CD4-positive, CD25-positive, alpha-beta regulatory T cell (primary cell): ENCODE measurements at regions not wholly inside any gene's neighbourhood (a gene's known extent, or its start where the extent isn't known, plus 50 kb on each side); places are given as distances from the start of the nearest gene placed in this dataset.
"Not testable (repeated sequence)": the region's sequence is repeated elsewhere in the genome, so short reads cannot be mapped to it uniquely, and the experiment has no call there.

Experiments
- ATAC-seq, 2 donors: fragments of 150-1000 bp; cut with Tn5 transposase; one replicate each; pipeline ENCODE4 v1.10.0; 2021; ENCODE audit warnings: low read depth in 2 of 2, moderate number of reproducible peaks in 2 of 2, moderate library complexity in 1 of 2
- DNase-seq, 3 donors: peaks; one replicate each; pipeline versions ENCODE4 v3.0.0 to v3.0.0-alpha.2; 2012 to 2022; ENCODE audit warnings: mixed read lengths in 1 of 3
- H3K27ac ChIP-seq: one replicate; pipeline ENCODE4 v1.7.0; 2013; ENCODE audit warnings: mild to moderate bottlenecking, low read length; ENCODE audit not compliant: insufficient read depth, poor library complexity, severe bottlenecking
- H3K27me3 ChIP-seq: one replicate; pipeline ENCODE4 v1.7.0; 2013; ENCODE audit warnings: low read length; ENCODE audit not compliant: control insufficient read depth, insufficient read depth
- H3K36me3 ChIP-seq: one replicate; pipeline ENCODE4 v1.7.0; 2013; ENCODE audit warnings: mild to moderate bottlenecking, low read length, moderate library complexity; ENCODE audit not compliant: control insufficient read depth, insufficient read depth
- H3K4me1 ChIP-seq: 2 replicates; pipeline ENCODE4 v1.7.0; 2013; ENCODE audit warnings: mild to moderate bottlenecking, low read length; ENCODE audit not compliant: insufficient read depth, control insufficient read depth, poor library complexity, severe bottlenecking
- H3K4me3 ChIP-seq: one replicate; pipeline ENCODE4 v1.7.0; 2013; ENCODE audit warnings: low read depth, mild to moderate bottlenecking, low read length, moderate library complexity
- H3K9me3 ChIP-seq, 2 experiments: 1 replicate in 1 of 2; 2 replicates in 1 of 2; pipeline ENCODE4 v1.7.0; 2013; ENCODE audit warnings: low read length in 2 of 2, mild to moderate bottlenecking in 1 of 2, moderate library complexity in 1 of 2; ENCODE audit not compliant: control insufficient read depth in 2 of 2
- H3K27ac Mint-ChIP-seq, 3 donors: one replicate each; pipeline ENCODE4 v1.8.0; 2020 to 2022; ENCODE audit warnings: mild to moderate bottlenecking in 3 of 3, mixed read lengths in 3 of 3, moderate library complexity in 2 of 3
- H3K27me3 Mint-ChIP-seq: one replicate; pipeline ENCODE4 v1.8.0; 2022; ENCODE audit warnings: mild to moderate bottlenecking, mixed read lengths
- H3K36me3 Mint-ChIP-seq: one replicate; pipeline ENCODE4 v1.8.0; 2020; ENCODE audit warnings: mixed read lengths
- H3K4me1 Mint-ChIP-seq, 4 donors: one replicate each; pipeline ENCODE4 v1.8.0; 2020 to 2022; ENCODE audit warnings: mixed read lengths in 4 of 4, mild to moderate bottlenecking in 1 of 4
- H3K4me3 Mint-ChIP-seq, 4 donors: one replicate each; pipeline ENCODE4 v1.8.0; 2020 to 2022; ENCODE audit warnings: mild to moderate bottlenecking in 4 of 4, mixed read lengths in 4 of 4, moderate library complexity in 3 of 4
- H3K9me3 Mint-ChIP-seq, 7 donors: one replicate each; pipeline ENCODE4 v1.8.0; 2020 to 2022; ENCODE audit warnings: mixed read lengths in 7 of 7, mild to moderate bottlenecking in 3 of 7, moderate library complexity in 2 of 7

- Histone ChIP-seq H3K4me1 (no peaks in the 10 kb centered on the region), H3K4me3 (no peak overlapping the region), H3K27me3 (no peaks in the 10 kb centered on the region), H3K36me3 (no peaks in the 10 kb centered on the region), H3K9me3 (no peaks in the 10 kb centered on the region), H3K27ac (no peak overlapping the region)
- DNase-seq (no peak), ATAC-seq (no peak)
- no peaks in the 10 kb centered on the region for H3K4me1 Mint-ChIP-seq
- no peak overlapping the region for H3K4me3 Mint-ChIP-seq
- H3K27ac Mint-ChIP-seq = no peak overlapping the region
- H3K27me3 Mint-ChIP-seq = no peaks in the 10 kb centered on the region
- peaks cover 0 to 5% (median 3%) of the 10 kb centered on the region in 7 donors for H3K9me3 Mint-ChIP-seq
- H3K36me3 Mint-ChIP-seq = no peaks in the 10 kb centered on the region
Measured at GRCh38 chr5:152642880-152643279, 237.8 kb upstream of the NMUR2 start.

DNA sequence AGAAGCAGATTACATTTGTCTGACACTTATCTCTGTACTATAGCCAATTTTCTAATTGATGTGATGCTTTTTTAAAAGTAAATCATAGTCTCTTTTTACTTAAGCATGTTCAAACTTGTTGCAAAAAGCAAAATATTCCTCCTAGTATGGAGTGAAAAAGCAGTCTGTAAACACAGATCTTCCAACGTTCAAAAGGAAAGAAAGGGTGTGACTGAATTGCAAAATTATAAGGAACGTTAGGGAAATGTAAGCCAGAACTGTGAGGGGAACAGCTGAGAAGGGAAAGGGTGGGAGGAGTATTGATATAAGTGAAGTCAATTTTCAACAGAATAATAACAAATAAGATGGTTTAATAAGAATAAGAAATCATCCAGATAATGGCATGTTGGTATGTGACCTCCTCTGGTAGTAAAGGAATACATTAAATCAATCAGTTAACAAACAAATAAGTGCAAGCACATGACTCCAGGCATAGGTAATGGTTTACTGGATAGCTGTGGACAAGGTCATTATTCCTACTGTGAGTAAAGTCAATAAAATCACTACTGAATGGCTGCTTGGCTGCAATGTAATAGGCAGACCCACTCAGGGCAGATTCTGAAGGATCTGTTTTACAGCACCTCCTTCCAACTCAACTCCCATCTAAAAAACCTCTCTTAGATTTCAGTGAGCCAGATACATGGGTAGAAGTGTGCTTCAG, 239.1 kb upstream of the NMUR2 start:
- H3K27me3 ChIP-seq = no peaks in the 10 kb centered on the region
- no peak for ATAC-seq
- no peaks in the 10 kb centered on the region for H3K9me3 ChIP-seq
- no peaks in the 10 kb centered on the region for H3K36me3 ChIP-seq
- H3K27ac ChIP-seq = no peak overlapping the region
- H3K27ac Mint-ChIP-seq = no peak overlapping the region
- H3K4me3 Mint-ChIP-seq = no peak overlapping the region
- H3K36me3 Mint-ChIP-seq = no peaks in the 10 kb centered on the region
- no peak overlapping the region for H3K4me3 ChIP-seq
- no peaks in the 10 kb centered on the region for H3K4me1 Mint-ChIP-seq
- no peak for DNase-seq
- H3K4me1 ChIP-seq = no peaks in the 10 kb centered on the region
- H3K27me3 Mint-ChIP-seq = no peaks in the 10 kb centered on the region
- H3K9me3 Mint-ChIP-seq = peaks cover 0 to 5% (median 1%) of the 10 kb centered on the region in 7 donors

- no peaks in the 10 kb centered on the region for H3K36me3 ChIP-seq
- no peak overlapping the region for H3K4me3 ChIP-seq
- H3K9me3 ChIP-seq = no peaks in the 10 kb centered on the region
- H3K9me3 Mint-ChIP-seq = peaks cover 0 to 7% (median 1%) of the 10 kb centered on the region in 7 donors
- DNase-seq = no peak
- H3K4me1 Mint-ChIP-seq = no peaks in the 10 kb centered on the region
- H3K36me3 Mint-ChIP-seq = no peaks in the 10 kb centered on the region
- H3K27me3 ChIP-seq = no peaks in the 10 kb centered on the region
- no peak overlapping the region for H3K4me3 Mint-ChIP-seq
- H3K27me3 Mint-ChIP-seq = no peaks in the 10 kb centered on the region
- ATAC-seq = no peak
- no peaks in the 10 kb centered on the region for H3K4me1 ChIP-seq
- no peak overlapping the region for H3K27ac Mint-ChIP-seq
- H3K27ac ChIP-seq = no peak overlapping the region
Measured at GRCh38 chr5:152649609-152650008, 244.5 kb upstream of the NMUR2 start.

DNA sequence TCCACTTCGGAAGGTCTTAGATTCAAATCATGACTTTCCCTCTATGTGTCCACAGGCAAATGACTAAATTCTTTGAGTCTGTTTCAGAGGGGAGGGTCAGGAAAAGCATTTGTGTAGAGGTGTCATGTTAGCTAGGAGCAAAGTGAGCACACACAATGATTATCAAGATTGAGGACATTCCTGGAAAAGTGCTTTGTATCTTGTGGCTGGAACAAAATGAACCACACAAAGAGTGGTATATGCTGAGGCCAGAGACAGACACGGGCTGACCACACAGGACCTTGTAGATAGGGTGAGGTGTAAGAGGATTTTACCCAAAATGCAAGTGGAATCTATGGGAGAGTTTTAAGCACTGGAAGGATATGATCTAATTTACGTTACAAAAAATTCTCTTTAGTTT, 245.3 kb upstream of the NMUR2 start:
- no peaks in the 10 kb centered on the region for H3K36me3 Mint-ChIP-seq
- H3K27me3 Mint-ChIP-seq = no peaks in the 10 kb centered on the region
- H3K9me3 Mint-ChIP-seq = peaks cover 0 to 7% (median 1%) of the 10 kb centered on the region in 7 donors
- H3K36me3 ChIP-seq = no peaks in the 10 kb centered on the region
- H3K4me1 Mint-ChIP-seq = no peaks in the 10 kb centered on the region
- H3K27ac ChIP-seq = no peak overlapping the region
- no peak for DNase-seq
- H3K9me3 ChIP-seq = no peaks in the 10 kb centered on the region
- ATAC-seq = no peak
- no peaks in the 10 kb centered on the region for H3K4me1 ChIP-seq
- no peak overlapping the region for H3K4me3 Mint-ChIP-seq
- no peak overlapping the region for H3K4me3 ChIP-seq
- no peaks in the 10 kb centered on the region for H3K27me3 ChIP-seq
- no peak overlapping the region for H3K27ac Mint-ChIP-seq

- H3K36me3 Mint-ChIP-seq, DNase-seq, H3K36me3 ChIP-seq, H3K4me3 Mint-ChIP-seq, H3K9me3 Mint-ChIP-seq, H3K4me1 ChIP-seq, H3K9me3 ChIP-seq, ATAC-seq, H3K27ac Mint-ChIP-seq, H3K27me3 Mint-ChIP-seq, H3K27me3 ChIP-seq, H3K4me1 Mint-ChIP-seq, H3K4me3 ChIP-seq, H3K27ac ChIP-seq: not testable (repeated sequence)
Measured at GRCh38 chr5:152659470-152659869, 254.4 kb upstream of the NMUR2 start.

- H3K4me3 Mint-ChIP-seq = no peak overlapping the region
- no peaks in the 10 kb centered on the region for H3K27me3 Mint-ChIP-seq
Measured at GRCh38 chr5:152673601-152674000, 268.5 kb upstream of the NMUR2 start.

GRCh38 chr5:152674403-152674802, 269.3 kb upstream of the NMUR2 start:
- Mint-ChIP-seq H3K4me1 (no peaks in the 10 kb centered on the region), H3K36me3 (no peaks in the 10 kb centered on the region), H3K27me3 (no peaks in the 10 kb centered on the region), H3K4me3 (no peak overlapping the region), H3K27ac (no peak overlapping the region), H3K9me3 (peaks cover 0 to 4% (median 0%) of the 10 kb centered on the region in 7 donors)
- H3K4me1 ChIP-seq = no peaks in the 10 kb centered on the region
- DNase-seq = no peak
- no peaks in the 10 kb centered on the region for H3K27me3 ChIP-seq
- ATAC-seq = no peak
- H3K4me3 ChIP-seq = no peak overlapping the region
- H3K27ac ChIP-seq = no peak overlapping the region
- no peaks in the 10 kb centered on the region for H3K9me3 ChIP-seq
- H3K36me3 ChIP-seq = no peaks in the 10 kb centered on the region

More at GRCh38 chr5:152673601-152674000, 268.5 kb upstream of the NMUR2 start:
- H3K9me3 Mint-ChIP-seq = peaks cover 0 to 4% (median 0%) of the 10 kb centered on the region in 7 donors
- no peaks in the 10 kb centered on the region for H3K4me1 Mint-ChIP-seq
- no peak overlapping the region for H3K27ac ChIP-seq
- DNase-seq (no peak), ATAC-seq (no peak)
- no peak overlapping the region for H3K4me3 ChIP-seq
- H3K4me1 ChIP-seq = no peaks in the 10 kb centered on the region
- H3K36me3 Mint-ChIP-seq = no peaks in the 10 kb centered on the region
- H3K27ac Mint-ChIP-seq = no peak overlapping the region
- H3K9me3 ChIP-seq = no peaks in the 10 kb centered on the region
- H3K36me3 ChIP-seq = no peaks in the 10 kb centered on the region
- H3K27me3 ChIP-seq = no peaks in the 10 kb centered on the region

GRCh38 chr5:152676196-152676595, 271.1 kb upstream of the NMUR2 start:
- no peaks in the 10 kb centered on the region for H3K4me1 Mint-ChIP-seq
- no peak overlapping the region for H3K4me3 Mint-ChIP-seq
- H3K27ac Mint-ChIP-seq = no peak overlapping the region
- no peak overlapping the region for H3K4me3 ChIP-seq
- H3K27me3 ChIP-seq = no peaks in the 10 kb centered on the region
- peaks cover 0 to 8% (median 2%) of the 10 kb centered on the region in 7 donors for H3K9me3 Mint-ChIP-seq
- DNase-seq = no peak
- no peak overlapping the region for H3K27ac ChIP-seq
- no peaks in the 10 kb centered on the region for H3K36me3 ChIP-seq
- no peaks in the 10 kb centered on the region for H3K27me3 Mint-ChIP-seq
- no peaks in the 10 kb centered on the region for H3K4me1 ChIP-seq
- no peaks in the 10 kb centered on the region for H3K9me3 ChIP-seq
- no peaks in the 10 kb centered on the region for H3K36me3 Mint-ChIP-seq
- ATAC-seq = no peak
